ENCODE measurements at regions not wholly inside any gene's neighbourhood (a gene's known extent, or its start where the extent isn't known, plus 50 kb on each side); places are given as distances from the start of the nearest gene placed in this dataset.

- Histone ChIP-seq H3K4me1 (ENCODE audit: control insufficient read depth, extremely low read depth, insufficient read depth, low read length) (no peaks in the 10 kb centered on the region), H4K20me1 (replicated peaks; ENCODE audit: control insufficient read depth, extremely low read depth, insufficient read depth, low read length) (no peaks in the 10 kb centered on the region), H3K36me3 (ENCODE audit: control insufficient read depth in 2 of 2, extremely low read depth in 1 of 2, insufficient read depth in 2 of 2, low read length in 2 of 2) (no peaks in the 10 kb centered on the region), H3K9me1 (replicated peaks; ENCODE audit: control insufficient read depth, extremely low read depth, insufficient read depth, low read length) (no peaks in the 10 kb centered on the region), H3K4me2 (ENCODE audit: insufficient read depth, low read length) (no peak overlapping the region), H3K4me3 (replicated peaks in 1 of 3; ENCODE audit: insufficient read depth in 1 of 3, low read depth in 1 of 3, low read length in 3 of 3) (no peak overlapping the region), H3K79me2 (ENCODE audit: control insufficient read depth, insufficient read depth, low read length) (no peaks in the 10 kb centered on the region), H2AFZ (ENCODE audit: low read depth, low read length) (no peak overlapping the region), H3K27ac (ENCODE audit: insufficient read depth, low read depth, low read length) (no peak overlapping the region), H3K9me3 (replicated peaks; ENCODE audit: control insufficient read depth, insufficient read depth, low read length) (peaks cover 2% of the 10 kb centered on the region), H3K27me3 (ENCODE audit: control insufficient read depth in 2 of 2, insufficient read depth in 2 of 2, low read length in 2 of 2) (no peaks in the 10 kb centered on the region), H3K9ac (replicated peaks; ENCODE audit: extremely low read depth, insufficient read depth, low read length) (no peak overlapping the region)
- TF ChIP-seq POLR2AphosphoS5 (IDR thresholded peaks at IDR 0.05; ENCODE audit: insufficient read depth, low read depth, low read length), result no peak
- DNase-seq (ENCODE audit: low read depth, low spot score) (no peak), FAIRE-seq (no peak)
- intact Hi-C loops (cut with micrococcal nuclease), result no loop called here
- BruUV-seq (replicated peaks), result no TSS peak
- CTCF ChIA-PET, result no interaction called here
- dilution Hi-C loops (cut with MboI; ENCODE audit: extremely low pct_ligation_motif_present, low sequenced_read_pairs), result no loop called here
- POLR2A ChIA-PET, result no interaction called here
Observed at GRCh38 chr14:87278415-87278814, 714.6 kb downstream of the GALC start.

GRCh38 chr14:87271331-87271730 lies 721.7 kb downstream of the GALC start:
- Histone ChIP-seq H3K27me3 (ENCODE audit: control insufficient read depth in 2 of 2, insufficient read depth in 2 of 2, low read length in 2 of 2) (no peaks in the 10 kb centered on the region), H4K20me1 (replicated peaks; ENCODE audit: control insufficient read depth, extremely low read depth, insufficient read depth, low read length) (no peaks in the 10 kb centered on the region), H3K79me2 (ENCODE audit: control insufficient read depth, insufficient read depth, low read length) (no peaks in the 10 kb centered on the region), H3K9me3 (replicated peaks; ENCODE audit: control insufficient read depth, insufficient read depth, low read length) (peaks cover 6% of the 10 kb centered on the region), H3K27ac (ENCODE audit: insufficient read depth, low read depth, low read length) (no peak overlapping the region), H3K36me3 (ENCODE audit: control insufficient read depth in 2 of 2, extremely low read depth in 1 of 2, insufficient read depth in 2 of 2, low read length in 2 of 2) (no peaks in the 10 kb centered on the region), H3K4me2 (ENCODE audit: insufficient read depth, low read length) (no peak overlapping the region), H3K4me1 (ENCODE audit: control insufficient read depth, extremely low read depth, insufficient read depth, low read length) (no peaks in the 10 kb centered on the region), H2AFZ (ENCODE audit: low read depth, low read length) (no peak overlapping the region), H3K4me3 (replicated peaks in 1 of 3; ENCODE audit: insufficient read depth in 1 of 3, low read depth in 1 of 3, low read length in 3 of 3) (no peak overlapping the region), H3K9ac (replicated peaks; ENCODE audit: extremely low read depth, insufficient read depth, low read length) (no peak overlapping the region), H3K9me1 (replicated peaks; ENCODE audit: control insufficient read depth, extremely low read depth, insufficient read depth, low read length) (no peaks in the 10 kb centered on the region)
- intact Hi-C loops (cut with micrococcal nuclease), result no loop called here
- TF ChIP-seq CTCF (IDR thresholded peaks at IDR 0.05; ENCODE audit: extremely low read depth in 1 of 2, insufficient read depth in 1 of 2, low read depth in 1 of 2, low read length in 2 of 2) (no peak), MYC (IDR thresholded peaks at IDR 0.05; ENCODE audit: low read depth, low read length) (no peak), JUN (IDR thresholded peaks at IDR 0.05; ENCODE audit: borderline replicate concordance, insufficient read depth, insufficient read length, low read depth) (no peak), GATA2 (IDR thresholded peaks at IDR 0.05; ENCODE audit: insufficient read depth, insufficient read length, low read depth, low read length) (no peak), POLR2A (IDR thresholded peaks at IDR 0.05; ENCODE audit: low read depth, low read length) (no peak), MAX (IDR thresholded peaks at IDR 0.05; ENCODE audit: insufficient read depth, insufficient read length) (no peak), POLR2AphosphoS5 (IDR thresholded peaks at IDR 0.05; ENCODE audit: insufficient read depth, low read depth, low read length) (no peak), FOS (IDR thresholded peaks at IDR 0.05; ENCODE audit: borderline replicate concordance, insufficient read depth, low read length) (no peak), EZH2 (IDR thresholded peaks at IDR 0.05; ENCODE audit: borderline replicate concordance, low read depth, low read length, severe bottlenecking) (no peak)
- ChIA-PET POLR2A (no interaction called here), CTCF (no interaction called here)
- no peak for FAIRE-seq
- dilution Hi-C loops (cut with MboI; ENCODE audit: extremely low pct_ligation_motif_present, low sequenced_read_pairs), result no loop called here
- BruUV-seq (replicated peaks), result no TSS peak
- DNase-seq (ENCODE audit: low read depth, low spot score), result no peak
